Progenitor cell of endocrine pancreas (in vitro differentiated cells): ENCODE measurements at regions not wholly inside any gene's neighbourhood (a gene's known extent, or its start where the extent isn't known, plus 50 kb on each side); places are given as distances from the start of the nearest gene placed in this dataset.

Experiments used
- DNase-seq: peaks from one replicate; pipeline ENCODE4 v3.0.0; 2021; ENCODE audit warnings: low spot score; ENCODE audit not compliant: unreplicated experiment
- H3K27ac Mint-ChIP-seq: 2 replicates; pipeline ENCODE4 v1.8.0; 2021; ENCODE audit warnings: mild to moderate bottlenecking, moderate library complexity, mixed read lengths
- H3K27me3 Mint-ChIP-seq: 2 replicates; pipeline ENCODE4 v1.8.0; 2021; ENCODE audit warnings: mixed read lengths
- H3K36me3 Mint-ChIP-seq: 2 replicates; pipeline ENCODE4 v1.8.0; 2022; ENCODE audit warnings: mixed read lengths; ENCODE audit not compliant: insufficient read depth
- H3K4me1 Mint-ChIP-seq: 2 replicates; pipeline ENCODE4 v1.8.0; 2021; ENCODE audit warnings: low read depth, mixed read lengths
- H3K4me3 Mint-ChIP-seq: 2 replicates; pipeline ENCODE4 v1.8.0; 2021; ENCODE audit warnings: low read depth, mild to moderate bottlenecking, moderate library complexity, mixed read lengths
- H3K9me3 Mint-ChIP-seq: 2 replicates; pipeline ENCODE4 v1.8.0; 2021; ENCODE audit warnings: low read depth, mixed read lengths
- CTCF ChIP-seq: fragments of 200-600 bp; sonication (generic); IDR thresholded peaks from one replicate; pipeline ENCODE4 v1.5.0; 2021; ENCODE audit warnings: antibody characterized with exemption, mild to moderate bottlenecking; ENCODE audit not compliant: unreplicated experiment

GRCh38 chr6:53995935-53996334, 115.3 kb upstream of the MLIP start:
- DNase-seq = no peak
- Mint-ChIP-seq H3K4me1 (no peaks in the 10 kb centered on the region), H3K9me3 (no peaks in the 10 kb centered on the region), H3K4me3 (no peak overlapping the region), H3K27ac (no peak overlapping the region), H3K27me3 (no peaks in the 10 kb centered on the region), H3K36me3 (no peaks in the 10 kb centered on the region)
- no peak for TF ChIP-seq CTCF

- no peaks in the 10 kb centered on the region for H3K27me3 Mint-ChIP-seq
- H3K27ac Mint-ChIP-seq = no peak overlapping the region
- no peak overlapping the region for H3K4me3 Mint-ChIP-seq
- H3K9me3 Mint-ChIP-seq = no peaks in the 10 kb centered on the region
- no peaks in the 10 kb centered on the region for H3K4me1 Mint-ChIP-seq
- TF ChIP-seq CTCF = no peak
- DNase-seq = no peak
- H3K36me3 Mint-ChIP-seq = no peaks in the 10 kb centered on the region
These were observed 112.9 kb upstream of the MLIP start for GRCh38 chr6:53998303-53998702.

GRCh38 chr6:53999088-53999755, 112.0 kb upstream of the MLIP start:
- no peak overlapping the region for H3K27ac Mint-ChIP-seq
- H3K36me3 Mint-ChIP-seq = no peaks in the 10 kb centered on the region
- no peaks in the 10 kb centered on the region for H3K9me3 Mint-ChIP-seq
- H3K4me1 Mint-ChIP-seq = no peaks in the 10 kb centered on the region
- no peak overlapping the region for H3K4me3 Mint-ChIP-seq
- DNase-seq = no peak
- TF ChIP-seq CTCF = no peak
- H3K27me3 Mint-ChIP-seq = no peaks in the 10 kb centered on the region

- no peak for TF ChIP-seq CTCF
- no peaks in the 10 kb centered on the region for H3K36me3 Mint-ChIP-seq
- DNase-seq = no peak
- no peaks in the 10 kb centered on the region for H3K9me3 Mint-ChIP-seq
- no peaks in the 10 kb centered on the region for H3K27me3 Mint-ChIP-seq
- H3K4me3 Mint-ChIP-seq = no peak overlapping the region
- H3K27ac Mint-ChIP-seq = peak overlapping the region; percentile 23
- H3K4me1 Mint-ChIP-seq = no peaks in the 10 kb centered on the region
These were observed 109.1 kb upstream of the MLIP start for GRCh38 chr6:54002116-54002515.

- Mint-ChIP-seq H3K27ac (no peak overlapping the region), H3K4me3 (no peak overlapping the region), H3K36me3 (no peaks in the 10 kb centered on the region), H3K27me3 (no peaks in the 10 kb centered on the region), H3K9me3 (no peaks in the 10 kb centered on the region), H3K4me1 (no peaks in the 10 kb centered on the region)
- DNase-seq = no peak
- TF ChIP-seq CTCF = no peak
These were observed 107.9 kb upstream of the MLIP start for GRCh38 chr6:54003316-54003715.
